ENCODE measurements at regions not wholly inside any gene's neighbourhood (a gene's known extent, or its start where the extent isn't known, plus 50 kb on each side); places are given as distances from the start of the nearest gene placed in this dataset.

DNA sequence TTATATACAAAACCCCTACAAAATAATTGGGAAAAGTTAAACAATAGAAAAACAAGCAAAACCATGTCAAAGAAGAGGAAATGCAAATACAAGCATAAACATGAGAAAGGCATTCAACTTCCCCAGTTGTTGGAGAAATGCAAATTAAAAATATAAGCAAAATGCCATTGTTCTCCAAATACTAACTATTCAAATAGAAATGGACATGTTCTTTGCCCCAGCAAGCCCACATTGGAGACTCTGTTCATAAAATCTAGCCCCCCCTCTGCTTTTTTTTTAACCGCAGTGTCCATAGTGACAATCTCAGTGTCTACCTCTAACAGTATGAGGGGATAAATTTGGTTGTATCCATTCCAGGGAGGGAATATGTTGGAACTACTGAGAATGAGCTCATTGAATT, 59.7 kb upstream of the LCTL start:
- no peak for TF ChIP-seq EZH2phosphoT487 (IDR thresholded peaks at IDR 0.05; ENCODE audit: low read depth, severe bottlenecking, unreplicated experiment)
- no peak for TF ChIP-seq EZH2 (IDR thresholded peaks at IDR 0.05; ENCODE audit: borderline replicate concordance)
